Panc1 (cell line): ENCODE measurements at regions not wholly inside any gene's neighbourhood (a gene's known extent, or its start where the extent isn't known, plus 50 kb on each side); places are given as distances from the start of the nearest gene placed in this dataset.

Source experiments
- ATAC-seq: fragments of 200-7000 bp; cut with Tn5 transposase; 2 replicates; pipeline ENCODE4 v1.9.1; 2020; ENCODE audit warnings: mild to moderate bottlenecking, moderate library complexity
- BruUV-seq: library from RNA; stranded (reverse); fragments of 400-500 nt; replicated peaks from 2 replicates; lab custom pipeline; 2021; lab: Mats Ljungman, UMichigan
- CTCF ChIA-PET: fragments of 300-600 bp; sonication (Branson Sonifier 250); formaldehyde crosslinking; loops from one replicate; lab custom pipeline; 2022; ENCODE audit warnings: antibody characterized with exemption; lab: Charles Lee
- POLR2A ChIA-PET: fragments of 300-600 bp; sonication (Branson Sonifier 250); formaldehyde crosslinking; loops from one replicate; lab custom pipeline; 2022; ENCODE audit warnings: antibody characterized with exemption; lab: Charles Lee
- DNase-seq: peaks from one replicate; pipeline ENCODE4 v3.0.0-alpha.2; 2010; ENCODE audit warnings: low read depth, low spot score
- H3K27ac ChIP-seq: 2 replicates; pipeline ENCODE4 v1.5.1; 2011; ENCODE audit warnings: mild to moderate bottlenecking, low read length, inconsistent platforms
- H3K27me3 ChIP-seq: fragments of 200-500 bp; sonication (Bioruptor generic); 2 replicates; pipeline ENCODE4 v1.6.0; 2014; ENCODE audit warnings: low read length, inconsistent platforms; ENCODE audit not compliant: control insufficient read depth, insufficient read depth
- H3K36me3 ChIP-seq: fragments of 200-500 bp; sonication (Bioruptor generic); 2 replicates; pipeline ENCODE4 v1.5.1; 2014; ENCODE audit warnings: inconsistent platforms, mild to moderate bottlenecking, low read length, moderate library complexity; ENCODE audit not compliant: control insufficient read depth, insufficient read depth
- H3K4me1 ChIP-seq: 2 replicates; pipeline ENCODE4 v1.5.1; 2011; ENCODE audit warnings: inconsistent platforms, mild to moderate bottlenecking, low read length, moderate library complexity; ENCODE audit not compliant: control insufficient read depth, insufficient read depth
- H3K4me3 ChIP-seq, 2 experiments: 2 replicates each; pipeline ENCODE4 v1.5.1; 2011 to 2012; ENCODE audit warnings: low read depth in 2 of 2, low read length in 2 of 2, mild to moderate bottlenecking in 2 of 2, inconsistent platforms in 1 of 2, moderate library complexity in 1 of 2
- H3K9me3 ChIP-seq: fragments of 200-500 bp; sonication (Bioruptor generic); 2 replicates; pipeline ENCODE4 v1.5.1; 2014; ENCODE audit warnings: low read depth, mild to moderate bottlenecking, inconsistent platforms, low read length, moderate library complexity; ENCODE audit not compliant: control insufficient read depth, insufficient read depth
- POLR2AphosphoS5 ChIP-seq: IDR thresholded peaks from 2 replicates; pipeline ENCODE4 v1.6.1; 2012; ENCODE audit warnings: mild to moderate bottlenecking, low read depth, low read length, moderate library complexity
- SIN3A ChIP-seq: IDR thresholded peaks from 2 replicates; pipeline ENCODE4 v1.6.1; 2012; ENCODE audit warnings: low read depth, mild to moderate bottlenecking, low read length, moderate library complexity, borderline replicate concordance; ENCODE audit not compliant: insufficient read depth
- TCF7L2 ChIP-seq: IDR thresholded peaks from 2 replicates; pipeline ENCODE4 v1.6.1; 2011; ENCODE audit warnings: mild to moderate bottlenecking, low read depth, low read length, inconsistent platforms
- in situ Hi-C: cut with HindIII; loops from 2 replicates; pipeline ENCODE4 v1.10.0; 2016; ENCODE audit warnings: low sequenced_read_pairs, low pct_unique_long_range_greater_than_20kb
- intact Hi-C: fragments of 100-400 bp; cut with micrococcal nuclease; formaldehyde crosslinking; loops from one replicate; pipeline ENCODE4 v1.10.0; 2022; ENCODE audit not compliant: unreplicated experiment
- TF ChIP-seq, protein P1 (sequence below), 2 experiments: IDR thresholded peaks; 2 replicates each; pipeline ENCODE4 v1.6.1; 2011 to 2012; ENCODE audit warnings: low read depth in 2 of 2, control low read depth in 1 of 2, low read length in 1 of 2, mild to moderate bottlenecking in 1 of 2, moderate library complexity in 1 of 2; ENCODE audit not compliant: insufficient read depth in 1 of 2
- TF ChIP-seq, protein P2 (sequence below): fragments of 450-650 bp; IDR thresholded peaks from 2 replicates; pipeline ENCODE4 v1.5.1; 2017; ENCODE audit warnings: mild to moderate bottlenecking

GRCh38 chr18:2303517-2304238, 267.6 kb downstream of the METTL4 start:
- BruUV-seq: no TSS peak
- Histone ChIP-seq H3K4me1 (no peaks in the 10 kb centered on the region), H3K27ac (no peak overlapping the region), H3K27me3 (no peaks in the 10 kb centered on the region), H3K9me3 (no peaks in the 10 kb centered on the region), H3K4me3 (no peak overlapping the region), H3K36me3 (no peaks in the 10 kb centered on the region)
- in situ Hi-C loops: no loop called here
- POLR2A ChIA-PET: no interaction called here
- TF ChIP-seq TCF7L2 (no peak), SIN3A (no peak), POLR2AphosphoS5 (no peak)
- TF ChIP-seq, protein P1, sequence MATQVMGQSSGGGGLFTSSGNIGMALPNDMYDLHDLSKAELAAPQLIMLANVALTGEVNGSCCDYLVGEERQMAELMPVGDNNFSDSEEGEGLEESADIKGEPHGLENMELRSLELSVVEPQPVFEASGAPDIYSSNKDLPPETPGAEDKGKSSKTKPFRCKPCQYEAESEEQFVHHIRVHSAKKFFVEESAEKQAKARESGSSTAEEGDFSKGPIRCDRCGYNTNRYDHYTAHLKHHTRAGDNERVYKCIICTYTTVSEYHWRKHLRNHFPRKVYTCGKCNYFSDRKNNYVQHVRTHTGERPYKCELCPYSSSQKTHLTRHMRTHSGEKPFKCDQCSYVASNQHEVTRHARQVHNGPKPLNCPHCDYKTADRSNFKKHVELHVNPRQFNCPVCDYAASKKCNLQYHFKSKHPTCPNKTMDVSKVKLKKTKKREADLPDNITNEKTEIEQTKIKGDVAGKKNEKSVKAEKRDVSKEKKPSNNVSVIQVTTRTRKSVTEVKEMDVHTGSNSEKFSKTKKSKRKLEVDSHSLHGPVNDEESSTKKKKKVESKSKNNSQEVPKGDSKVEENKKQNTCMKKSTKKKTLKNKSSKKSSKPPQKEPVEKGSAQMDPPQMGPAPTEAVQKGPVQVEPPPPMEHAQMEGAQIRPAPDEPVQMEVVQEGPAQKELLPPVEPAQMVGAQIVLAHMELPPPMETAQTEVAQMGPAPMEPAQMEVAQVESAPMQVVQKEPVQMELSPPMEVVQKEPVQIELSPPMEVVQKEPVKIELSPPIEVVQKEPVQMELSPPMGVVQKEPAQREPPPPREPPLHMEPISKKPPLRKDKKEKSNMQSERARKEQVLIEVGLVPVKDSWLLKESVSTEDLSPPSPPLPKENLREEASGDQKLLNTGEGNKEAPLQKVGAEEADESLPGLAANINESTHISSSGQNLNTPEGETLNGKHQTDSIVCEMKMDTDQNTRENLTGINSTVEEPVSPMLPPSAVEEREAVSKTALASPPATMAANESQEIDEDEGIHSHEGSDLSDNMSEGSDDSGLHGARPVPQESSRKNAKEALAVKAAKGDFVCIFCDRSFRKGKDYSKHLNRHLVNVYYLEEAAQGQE (IDR thresholded peaks at IDR 0.05; ENCODE audit: insufficient read depth in 1 of 2, low read depth in 2 of 2, low read length in 1 of 2): no peak
- TF ChIP-seq, protein P2, sequence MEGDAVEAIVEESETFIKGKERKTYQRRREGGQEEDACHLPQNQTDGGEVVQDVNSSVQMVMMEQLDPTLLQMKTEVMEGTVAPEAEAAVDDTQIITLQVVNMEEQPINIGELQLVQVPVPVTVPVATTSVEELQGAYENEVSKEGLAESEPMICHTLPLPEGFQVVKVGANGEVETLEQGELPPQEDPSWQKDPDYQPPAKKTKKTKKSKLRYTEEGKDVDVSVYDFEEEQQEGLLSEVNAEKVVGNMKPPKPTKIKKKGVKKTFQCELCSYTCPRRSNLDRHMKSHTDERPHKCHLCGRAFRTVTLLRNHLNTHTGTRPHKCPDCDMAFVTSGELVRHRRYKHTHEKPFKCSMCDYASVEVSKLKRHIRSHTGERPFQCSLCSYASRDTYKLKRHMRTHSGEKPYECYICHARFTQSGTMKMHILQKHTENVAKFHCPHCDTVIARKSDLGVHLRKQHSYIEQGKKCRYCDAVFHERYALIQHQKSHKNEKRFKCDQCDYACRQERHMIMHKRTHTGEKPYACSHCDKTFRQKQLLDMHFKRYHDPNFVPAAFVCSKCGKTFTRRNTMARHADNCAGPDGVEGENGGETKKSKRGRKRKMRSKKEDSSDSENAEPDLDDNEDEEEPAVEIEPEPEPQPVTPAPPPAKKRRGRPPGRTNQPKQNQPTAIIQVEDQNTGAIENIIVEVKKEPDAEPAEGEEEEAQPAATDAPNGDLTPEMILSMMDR: no peak
- intact Hi-C loops: no loop called here
- ATAC-seq: no peak
- DNase-seq: no peak
- CTCF ChIA-PET: no interaction called here

DNA sequence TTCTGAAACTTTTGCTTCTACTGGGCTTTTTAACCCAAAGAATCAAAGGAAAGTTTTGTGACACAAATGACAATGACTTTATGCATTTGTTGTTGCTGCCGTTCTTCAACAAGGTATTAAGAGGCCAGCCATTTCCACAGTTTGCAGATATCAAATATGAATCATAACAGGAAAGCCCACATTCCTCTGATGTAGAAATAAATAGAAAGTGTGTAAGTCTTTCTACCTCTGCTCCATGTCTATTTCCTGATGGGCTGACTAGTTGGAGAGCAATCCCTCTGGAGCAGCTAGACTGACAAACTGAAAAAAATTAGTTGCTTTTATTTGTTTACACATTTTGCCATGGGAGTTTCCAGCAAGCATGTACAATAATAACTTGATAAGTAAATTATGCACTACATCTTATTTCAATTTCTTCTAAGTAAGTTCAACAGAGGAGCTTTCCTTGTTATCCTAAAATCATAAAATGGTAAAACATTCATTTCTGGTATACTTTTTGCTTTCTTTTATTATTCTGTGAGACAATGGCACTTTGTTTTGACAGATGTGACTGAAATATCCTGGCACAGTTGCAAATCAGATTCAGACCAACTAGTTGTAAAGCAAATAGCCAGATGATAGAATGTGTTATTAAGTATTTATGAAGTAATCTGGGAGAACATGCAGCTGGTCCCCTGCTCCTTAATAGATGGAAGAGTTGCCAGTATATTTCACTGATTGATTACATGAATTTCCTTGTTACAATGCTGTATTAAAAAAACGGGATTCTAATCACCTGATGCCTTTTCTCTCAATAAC, 266.7 kb downstream of the METTL4 start:
- in situ Hi-C loops (no loop called here), intact Hi-C loops (no loop called here)
- POLR2A ChIA-PET: no interaction called here
- Histone ChIP-seq H3K9me3 (no peaks in the 10 kb centered on the region), H3K4me1 (no peaks in the 10 kb centered on the region), H3K27me3 (no peaks in the 10 kb centered on the region), H3K27ac (no peak overlapping the region), H3K36me3 (no peaks in the 10 kb centered on the region), H3K4me3 (no peak overlapping the region)
- ATAC-seq (no peak), DNase-seq (no peak)
- BruUV-seq: no TSS peak
- CTCF ChIA-PET: no interaction called here
- TF ChIP-seq TCF7L2 (no peak), POLR2AphosphoS5 (no peak), SIN3A (no peak)
- TF ChIP-seq, protein P2: no peak
- TF ChIP-seq, protein P1 (IDR thresholded peaks at IDR 0.05; ENCODE audit: insufficient read depth in 1 of 2, low read depth in 2 of 2, low read length in 1 of 2): no peak
